GM18498 (cell line): ENCODE measurements at regions not wholly inside any gene's neighbourhood (a gene's known extent, or its start where the extent isn't known, plus 50 kb on each side); places are given as distances from the start of the nearest gene placed in this dataset.
"Not testable (repeated sequence)": the region's sequence is repeated elsewhere in the genome, so short reads cannot be mapped to it uniquely, and the experiment has no call there.

ENCODE experiments used
- ATAC-seq: cut with Tn5 transposase; IDR thresholded peaks from one replicate; pipeline ENCODE4 v1.9.1; 2021; ENCODE audit warnings: mild to moderate bottlenecking, moderate library complexity; ENCODE audit not compliant: unreplicated experiment

DNA sequence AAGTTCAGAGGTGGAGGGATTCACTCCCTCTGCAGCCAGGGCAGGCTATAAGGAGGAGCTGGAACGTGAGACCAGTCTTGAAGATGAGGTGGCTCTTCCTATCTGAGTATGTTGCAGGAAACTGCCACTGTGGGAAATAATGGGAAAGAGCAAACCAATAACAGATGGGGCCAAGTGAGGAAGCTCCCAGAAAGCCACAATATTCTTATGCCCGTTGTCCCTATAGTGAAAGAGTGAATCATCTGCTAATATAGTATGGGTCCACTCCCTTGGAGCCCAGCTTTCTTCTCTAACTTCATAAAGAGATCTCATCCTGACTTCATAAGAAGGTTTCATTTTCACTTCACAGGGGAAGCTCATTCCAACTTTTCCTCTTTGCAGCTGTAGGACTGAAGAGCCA lies 206.4 kb downstream of the BLID start:
- no peak for ATAC-seq

GRCh38 chr11:121907379-121907778 lies 208.6 kb downstream of the BLID start:
- ATAC-seq, result no peak

DNA sequence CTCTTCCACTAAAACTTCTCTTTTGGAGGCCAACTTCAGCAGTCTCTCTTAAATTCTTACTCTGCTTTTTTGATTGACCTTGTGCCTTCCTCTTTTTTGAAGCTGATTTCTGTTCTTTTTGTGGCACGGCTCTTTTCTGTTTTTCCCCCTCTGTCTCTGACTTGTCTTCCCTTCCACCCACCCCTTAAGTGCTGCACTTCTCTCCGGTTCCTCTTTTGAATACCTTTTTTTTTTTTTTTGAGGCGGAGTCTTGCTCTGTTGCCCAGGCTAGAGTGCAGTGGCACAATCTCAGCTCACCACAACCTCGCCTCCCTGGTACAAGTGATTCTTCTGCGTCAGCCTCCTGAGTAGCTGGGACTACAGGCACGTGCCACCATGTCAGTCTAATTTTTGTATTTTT lies 211.9 kb downstream of the BLID start:
- no peak for ATAC-seq

DNA sequence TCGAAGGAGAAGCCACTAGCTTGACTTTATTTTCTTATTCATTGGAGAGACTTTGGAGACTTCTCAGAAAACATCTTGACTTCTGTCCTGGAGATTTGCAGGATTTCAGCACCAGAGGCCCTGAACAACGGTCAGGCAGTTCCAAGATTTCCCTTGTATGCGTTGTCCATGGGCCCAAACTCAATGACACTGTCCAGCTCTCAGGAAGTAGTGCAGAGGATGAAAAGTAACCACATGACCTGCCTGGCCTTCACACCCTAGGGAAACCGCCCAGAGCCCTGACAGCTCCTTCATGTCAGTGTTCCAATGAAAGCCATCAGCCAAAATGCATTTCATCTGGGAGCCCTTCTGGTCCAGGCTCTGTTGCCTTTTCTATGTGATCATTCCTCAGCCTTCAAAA lies 214.1 kb downstream of the BLID start:
- ATAC-seq, result no peak

DNA sequence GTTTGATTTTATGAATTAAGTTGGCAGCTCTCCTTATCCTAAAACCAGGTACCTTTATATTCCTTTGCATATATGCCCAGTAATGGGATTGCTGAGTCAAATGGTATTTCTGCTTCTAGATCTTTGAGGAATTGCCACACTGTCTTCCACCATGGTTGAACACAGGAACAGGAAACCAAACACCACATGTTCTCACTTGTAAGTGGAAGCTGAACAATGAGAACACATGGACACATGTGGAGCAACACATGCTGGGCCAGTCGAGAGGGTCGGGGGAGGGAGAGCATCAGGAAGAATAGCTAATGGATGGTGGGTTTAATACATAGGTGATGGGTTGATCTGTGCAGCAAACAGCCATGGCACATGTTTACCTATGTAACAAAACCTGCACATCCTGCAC lies 214.6 kb downstream of the BLID start:
- not testable (repeated sequence) for ATAC-seq

DNA sequence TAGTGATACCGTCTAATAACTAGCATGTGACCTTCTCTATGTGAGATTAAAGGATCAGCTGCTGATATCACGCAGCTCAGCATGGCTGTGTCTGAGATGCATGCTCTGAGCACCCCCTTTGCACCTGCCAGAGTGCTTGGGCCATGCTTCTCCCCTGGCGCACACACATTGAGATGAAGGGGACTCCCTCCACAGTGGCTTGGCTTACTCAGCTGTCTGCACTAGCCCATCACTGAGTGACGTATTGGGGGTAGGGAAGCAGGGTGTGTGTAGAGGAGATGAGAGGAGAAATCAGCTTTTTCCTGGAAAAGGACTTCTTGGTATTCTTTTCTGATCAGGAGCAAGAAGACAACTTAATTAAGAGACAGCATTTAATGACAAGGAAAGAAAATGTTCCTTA lies 216.5 kb downstream of the BLID start:
- no peak for ATAC-seq

DNA sequence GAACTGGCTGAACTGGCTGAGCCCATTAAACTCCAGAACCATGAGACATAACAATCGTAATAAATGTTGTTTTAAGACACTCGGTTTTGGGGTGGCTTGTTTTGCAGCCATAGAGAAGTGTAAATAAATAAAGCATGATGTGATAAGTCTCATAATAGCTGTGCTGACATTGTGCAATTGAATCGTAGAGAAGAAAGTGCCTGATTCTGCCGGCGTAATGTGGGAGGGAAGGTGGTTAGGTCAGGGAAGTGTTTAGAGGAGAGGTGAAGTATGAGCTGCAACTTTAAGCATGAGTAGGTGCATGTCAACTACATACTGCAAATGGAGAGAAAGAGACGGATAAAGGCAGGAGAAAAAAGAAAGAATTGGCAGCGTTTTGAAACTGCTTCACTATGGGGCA lies 217.1 kb downstream of the BLID start:
- ATAC-seq, result no peak

DNA sequence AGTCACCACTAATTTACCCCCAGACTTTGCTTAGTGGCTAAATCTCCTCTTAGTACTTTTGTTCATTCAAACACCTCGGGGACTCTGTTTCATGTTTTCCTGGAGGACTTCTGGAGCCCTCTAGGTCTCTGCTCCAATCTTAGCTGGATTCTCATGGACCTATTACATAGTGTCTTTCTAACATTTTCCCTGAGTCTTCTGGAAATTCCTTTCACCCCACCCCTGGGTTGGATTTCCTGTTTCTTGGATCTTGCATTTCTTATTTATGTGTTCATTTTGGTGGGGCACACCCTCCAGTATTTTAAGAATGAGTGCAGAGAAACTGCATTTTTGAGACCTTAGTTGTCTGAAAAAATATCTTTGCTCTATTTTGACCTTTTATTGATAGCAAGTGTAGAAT lies 220.1 kb downstream of the BLID start:
- ATAC-seq, result no peak

- no peak for ATAC-seq
Measured at GRCh38 chr11:121894581-121894980, 221.4 kb downstream of the BLID start.

- no peak for ATAC-seq
Measured at GRCh38 chr11:121892863-121893262, 223.2 kb downstream of the BLID start.

GRCh38 chr11:121892131-121892681 lies 223.8 kb downstream of the BLID start:
- ATAC-seq, result no peak

GRCh38 chr11:121890946-121891515 lies 225.0 kb downstream of the BLID start:
- ATAC-seq, result no peak

- ATAC-seq, result no peak
Measured at GRCh38 chr11:121890377-121890776, 225.6 kb downstream of the BLID start.

DNA sequence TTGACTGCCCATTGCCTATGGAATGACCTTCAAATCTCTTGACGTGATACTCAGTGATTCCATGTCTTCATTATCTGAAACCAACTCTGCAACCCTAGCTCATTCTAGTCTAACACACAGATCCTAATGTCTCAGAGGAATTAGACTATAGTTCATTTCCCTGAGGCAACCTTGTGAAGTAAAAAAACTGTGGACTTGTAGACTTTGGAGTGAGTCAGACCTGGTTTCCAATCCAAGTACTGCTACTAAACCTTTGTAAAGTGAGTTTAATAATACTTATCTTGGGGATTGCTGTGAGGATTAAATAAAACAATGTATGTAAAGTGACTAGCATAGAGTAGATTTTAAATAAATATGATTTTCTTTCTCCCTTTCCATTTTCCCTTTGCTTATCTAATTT lies 226.1 kb downstream of the BLID start:
- ATAC-seq, result no peak

- no peak for ATAC-seq
Measured at GRCh38 chr11:121889186-121889585, 226.8 kb downstream of the BLID start.

GRCh38 chr11:121887976-121888557 lies 227.9 kb downstream of the BLID start:
- no peak for ATAC-seq

- ATAC-seq, result no peak
Measured at GRCh38 chr11:121887569-121887968, 228.4 kb downstream of the BLID start.

- no peak for ATAC-seq
Measured at GRCh38 chr11:121886996-121887395, 229.0 kb downstream of the BLID start.

- ATAC-seq, result no peak
Measured at GRCh38 chr11:121886005-121886734, 229.8 kb downstream of the BLID start.

DNA sequence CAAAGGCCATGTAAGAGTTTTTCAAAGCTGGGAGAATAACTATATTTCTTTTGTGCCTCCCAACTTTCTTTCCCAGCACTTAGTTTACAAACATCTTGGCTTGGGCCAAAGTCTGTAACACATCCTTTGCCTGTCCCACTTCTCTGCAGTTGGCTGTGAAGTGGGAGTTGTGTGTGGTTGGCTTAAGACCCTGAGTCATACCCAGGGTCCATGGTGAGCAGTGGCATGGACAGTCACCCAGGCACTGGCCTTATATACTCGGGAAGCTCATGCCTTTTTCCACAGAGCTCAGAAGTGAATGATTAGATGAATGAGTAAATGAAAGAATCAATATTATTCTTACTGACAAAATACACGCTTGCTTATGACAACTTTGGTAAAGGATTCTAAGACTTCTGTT lies 231.4 kb downstream of the BLID start:
- no peak for ATAC-seq

DNA sequence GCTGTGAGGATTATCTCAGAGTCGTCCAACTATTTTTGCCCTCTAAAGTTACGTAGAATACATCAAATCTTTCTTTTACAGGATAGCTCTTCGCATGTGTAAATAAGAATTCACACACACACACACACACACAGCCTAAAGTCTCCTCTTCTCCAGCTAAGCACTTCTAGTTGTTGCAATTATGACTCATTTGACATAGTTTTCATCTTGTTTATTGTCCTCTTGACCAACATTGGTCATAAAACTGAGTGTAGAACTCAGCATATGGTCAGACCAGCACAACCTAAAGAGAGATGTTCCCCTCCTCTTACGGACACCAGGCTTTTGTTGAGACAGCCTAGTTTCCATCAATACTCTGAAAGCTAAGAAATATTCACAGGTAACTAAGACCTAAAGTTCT lies 234.2 kb downstream of the BLID start:
- ATAC-seq, result no peak

DNA sequence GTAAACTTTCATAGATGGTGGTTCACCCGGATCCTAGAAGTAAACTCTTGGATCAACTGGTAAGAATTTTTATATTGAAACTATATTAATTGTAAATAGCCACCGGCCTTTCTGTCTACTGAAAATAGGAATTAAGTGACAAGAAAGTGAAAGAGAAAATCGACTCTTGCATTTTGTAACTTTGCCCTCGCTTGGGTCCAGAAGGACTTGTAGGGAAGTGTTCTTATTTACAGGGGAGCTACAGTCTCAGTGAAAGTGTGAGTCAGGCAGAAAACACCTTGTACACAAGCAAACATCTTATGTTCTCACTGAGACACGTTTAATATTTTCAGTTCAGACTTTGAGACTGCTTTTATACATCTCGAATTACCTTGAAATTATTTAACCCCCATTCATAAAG lies 238.9 kb downstream of the BLID start:
- no peak for ATAC-seq
